ENCODE measurements at regions not wholly inside any gene's neighbourhood (a gene's known extent, or its start where the extent isn't known, plus 50 kb on each side); places are given as distances from the start of the nearest gene placed in this dataset.

DNA sequence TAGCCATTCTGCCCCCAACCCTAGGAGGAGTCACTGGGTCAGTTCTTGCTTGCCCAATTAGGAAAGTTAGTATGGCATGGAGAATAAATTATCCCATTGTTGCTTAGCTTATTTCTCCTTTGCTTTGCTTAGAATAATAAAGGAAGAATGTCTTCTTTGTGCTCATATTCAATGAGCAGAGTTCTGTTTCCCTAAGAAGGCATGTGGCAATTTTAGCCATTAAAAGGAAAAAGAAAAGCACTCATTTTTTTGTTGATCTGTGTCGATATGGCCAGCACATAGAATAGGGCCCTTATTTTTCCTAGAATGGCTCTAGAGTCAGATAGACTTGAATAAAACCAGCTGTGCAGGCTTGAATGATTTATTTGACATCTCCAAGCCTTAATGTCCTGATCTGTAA lies 166.4 kb upstream of the PPARGC1A start:
- ChIA-PET POLR2A (no interaction called here), CTCF (no interaction called here)
- Histone ChIP-seq H3K4me2 (ENCODE audit: insufficient read depth, low read length) (no peak overlapping the region), H4K20me1 (replicated peaks; ENCODE audit: control insufficient read depth, extremely low read depth, insufficient read depth, low read length) (no peaks in the 10 kb centered on the region), H3K4me1 (ENCODE audit: control insufficient read depth, extremely low read depth, insufficient read depth, low read length) (no peaks in the 10 kb centered on the region), H3K36me3 (ENCODE audit: control insufficient read depth in 2 of 2, extremely low read depth in 1 of 2, insufficient read depth in 2 of 2, low read length in 2 of 2) (no peaks in the 10 kb centered on the region), H3K27me3 (ENCODE audit: control insufficient read depth in 2 of 2, insufficient read depth in 2 of 2, low read length in 2 of 2) (no peaks in the 10 kb centered on the region), H2AFZ (ENCODE audit: low read depth, low read length) (no peak overlapping the region), H3K27ac (ENCODE audit: insufficient read depth, low read depth, low read length) (no peak overlapping the region), H3K9ac (replicated peaks; ENCODE audit: extremely low read depth, insufficient read depth, low read length) (no peak overlapping the region), H3K9me1 (replicated peaks; ENCODE audit: control insufficient read depth, extremely low read depth, insufficient read depth, low read length) (no peaks in the 10 kb centered on the region), H3K79me2 (ENCODE audit: control insufficient read depth, insufficient read depth, low read length) (no peaks in the 10 kb centered on the region), H3K4me3 (replicated peaks in 1 of 3; ENCODE audit: insufficient read depth in 1 of 3, low read depth in 1 of 3, low read length in 3 of 3) (no peak overlapping the region), H3K9me3 (replicated peaks; ENCODE audit: control insufficient read depth, insufficient read depth, low read length) (no peaks in the 10 kb centered on the region)
- intact Hi-C loops (cut with micrococcal nuclease): no loop called here
- TF ChIP-seq FOS (IDR thresholded peaks at IDR 0.05; ENCODE audit: borderline replicate concordance, insufficient read depth, low read length): no peak
- TF ChIP-seq GATA2 (IDR thresholded peaks at IDR 0.05; ENCODE audit: insufficient read depth, insufficient read length, low read depth, low read length): no peak
- TF ChIP-seq MYC (IDR thresholded peaks at IDR 0.05; ENCODE audit: low read depth, low read length): no peak
- TF ChIP-seq, protein P1, sequence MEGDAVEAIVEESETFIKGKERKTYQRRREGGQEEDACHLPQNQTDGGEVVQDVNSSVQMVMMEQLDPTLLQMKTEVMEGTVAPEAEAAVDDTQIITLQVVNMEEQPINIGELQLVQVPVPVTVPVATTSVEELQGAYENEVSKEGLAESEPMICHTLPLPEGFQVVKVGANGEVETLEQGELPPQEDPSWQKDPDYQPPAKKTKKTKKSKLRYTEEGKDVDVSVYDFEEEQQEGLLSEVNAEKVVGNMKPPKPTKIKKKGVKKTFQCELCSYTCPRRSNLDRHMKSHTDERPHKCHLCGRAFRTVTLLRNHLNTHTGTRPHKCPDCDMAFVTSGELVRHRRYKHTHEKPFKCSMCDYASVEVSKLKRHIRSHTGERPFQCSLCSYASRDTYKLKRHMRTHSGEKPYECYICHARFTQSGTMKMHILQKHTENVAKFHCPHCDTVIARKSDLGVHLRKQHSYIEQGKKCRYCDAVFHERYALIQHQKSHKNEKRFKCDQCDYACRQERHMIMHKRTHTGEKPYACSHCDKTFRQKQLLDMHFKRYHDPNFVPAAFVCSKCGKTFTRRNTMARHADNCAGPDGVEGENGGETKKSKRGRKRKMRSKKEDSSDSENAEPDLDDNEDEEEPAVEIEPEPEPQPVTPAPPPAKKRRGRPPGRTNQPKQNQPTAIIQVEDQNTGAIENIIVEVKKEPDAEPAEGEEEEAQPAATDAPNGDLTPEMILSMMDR (IDR thresholded peaks at IDR 0.05; ENCODE audit: extremely low read depth in 1 of 2, insufficient read depth in 1 of 2, low read depth in 1 of 2, low read length in 2 of 2): no peak
- no peak for TF ChIP-seq POLR2AphosphoS5 (IDR thresholded peaks at IDR 0.05; ENCODE audit: insufficient read depth, low read depth, low read length)
- no peak for TF ChIP-seq POLR2A (IDR thresholded peaks at IDR 0.05; ENCODE audit: low read depth, low read length)
- no peak for TF ChIP-seq JUN (IDR thresholded peaks at IDR 0.05; ENCODE audit: borderline replicate concordance, insufficient read depth, insufficient read length, low read depth)
- no peak for TF ChIP-seq EZH2 (IDR thresholded peaks at IDR 0.05; ENCODE audit: borderline replicate concordance, low read depth, low read length, severe bottlenecking)
- TF ChIP-seq, protein P2, sequence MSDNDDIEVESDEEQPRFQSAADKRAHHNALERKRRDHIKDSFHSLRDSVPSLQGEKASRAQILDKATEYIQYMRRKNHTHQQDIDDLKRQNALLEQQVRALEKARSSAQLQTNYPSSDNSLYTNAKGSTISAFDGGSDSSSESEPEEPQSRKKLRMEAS (IDR thresholded peaks at IDR 0.05; ENCODE audit: insufficient read depth, insufficient read length): no peak
- BruUV-seq (replicated peaks): no TSS peak
- dilution Hi-C loops (cut with MboI; ENCODE audit: extremely low pct_ligation_motif_present, low sequenced_read_pairs): no loop called here
- FAIRE-seq: no peak
- DNase-seq (ENCODE audit: low read depth, low spot score): no peak

Measured in endothelial cell of umbilical vein (primary cell).